ENCODE measurements at regions not wholly inside any gene's neighbourhood (a gene's known extent, or its start where the extent isn't known, plus 50 kb on each side); places are given as distances from the start of the nearest gene placed in this dataset.
A peak's percentile ranks its signal among the peaks of the same experiment; 100 is the strongest.

- no peak for DNase-seq (ENCODE audit: extremely low read depth, low read depth)
Measured at GRCh38 chr22:18731075-18731666, 119.5 kb upstream of the RIMBP3 start.

DNA sequence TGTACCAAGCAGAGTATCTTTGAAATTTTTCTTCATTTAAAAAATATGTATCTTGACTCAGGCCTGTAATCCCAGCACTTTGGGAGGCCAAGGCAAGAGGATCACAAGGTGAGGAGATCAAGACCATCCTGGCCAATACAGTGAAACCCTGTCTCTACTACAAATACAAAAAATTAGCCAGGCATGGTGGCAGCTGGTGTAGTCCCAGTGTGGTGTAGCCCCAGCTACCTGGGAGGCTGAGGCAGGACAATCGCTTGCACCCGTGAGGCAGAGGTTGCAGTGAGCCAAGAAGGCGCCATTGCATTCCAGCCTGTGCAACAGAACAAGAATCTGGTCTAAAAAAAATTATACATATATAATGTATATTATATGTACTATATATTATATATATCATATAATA lies 118.7 kb upstream of the RIMBP3 start:
- peak; percentile 73 for DNase-seq (ENCODE audit: extremely low read depth, low read depth)
